Stimulated activated naive CD8-positive, alpha-beta T cell treated with anti-CD3 and anti-CD28 coated beads, Interleukin-15, Interleukin-2, amounts not matched to agents 100 ng/mL and 50 ng/mL, for 24 hours (primary cell): ENCODE measurements at regions not wholly inside any gene's neighbourhood (a gene's known extent, or its start where the extent isn't known, plus 50 kb on each side); places are given as distances from the start of the nearest gene placed in this dataset.

ENCODE experiments used
- H3K27ac Mint-ChIP-seq: one replicate; pipeline ENCODE4 v1.8.0; 2021; ENCODE audit warnings: mild to moderate bottlenecking, mixed read lengths
- H3K27me3 Mint-ChIP-seq: one replicate; pipeline ENCODE4 v1.8.0; 2021; ENCODE audit warnings: mixed read lengths
- H3K36me3 Mint-ChIP-seq: one replicate; pipeline ENCODE4 v1.8.0; 2021; ENCODE audit warnings: low read depth, mixed read lengths
- H3K4me1 Mint-ChIP-seq: one replicate; pipeline ENCODE4 v1.8.0; 2021; ENCODE audit warnings: low read depth, mixed read lengths
- H3K4me3 Mint-ChIP-seq: one replicate; pipeline ENCODE4 v1.8.0; 2021; ENCODE audit warnings: mild to moderate bottlenecking, mixed read lengths
- H3K9me3 Mint-ChIP-seq: one replicate; pipeline ENCODE4 v1.8.0; 2021; ENCODE audit warnings: mixed read lengths

DNA sequence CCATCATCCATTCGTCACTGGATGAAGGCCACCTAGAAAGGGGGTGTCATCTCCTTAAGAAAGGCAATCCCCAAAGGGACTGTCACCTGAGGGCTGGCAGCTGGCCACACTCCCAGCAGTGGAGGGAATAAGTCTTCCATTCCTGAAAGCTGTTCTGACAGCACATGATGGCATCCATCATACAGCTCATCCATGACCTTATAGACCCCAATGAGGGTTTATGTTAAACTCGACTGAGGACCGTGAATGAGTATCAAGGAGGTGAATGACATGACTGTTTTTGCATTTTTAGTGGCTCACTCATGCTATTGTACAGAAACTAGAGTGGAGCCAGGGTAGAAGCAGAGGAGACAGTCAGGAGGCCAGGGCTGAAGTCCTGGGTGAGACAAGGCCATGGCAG is 203.1 kb upstream of the CNR1 start:
- Mint-ChIP-seq H3K27me3 (peaks cover 20% of the 10 kb centered on the region), H3K4me3 (no peak overlapping the region), H3K4me1 (no peaks in the 10 kb centered on the region), H3K27ac (no peak overlapping the region), H3K9me3 (no peaks in the 10 kb centered on the region), H3K36me3 (no peaks in the 10 kb centered on the region)

DNA sequence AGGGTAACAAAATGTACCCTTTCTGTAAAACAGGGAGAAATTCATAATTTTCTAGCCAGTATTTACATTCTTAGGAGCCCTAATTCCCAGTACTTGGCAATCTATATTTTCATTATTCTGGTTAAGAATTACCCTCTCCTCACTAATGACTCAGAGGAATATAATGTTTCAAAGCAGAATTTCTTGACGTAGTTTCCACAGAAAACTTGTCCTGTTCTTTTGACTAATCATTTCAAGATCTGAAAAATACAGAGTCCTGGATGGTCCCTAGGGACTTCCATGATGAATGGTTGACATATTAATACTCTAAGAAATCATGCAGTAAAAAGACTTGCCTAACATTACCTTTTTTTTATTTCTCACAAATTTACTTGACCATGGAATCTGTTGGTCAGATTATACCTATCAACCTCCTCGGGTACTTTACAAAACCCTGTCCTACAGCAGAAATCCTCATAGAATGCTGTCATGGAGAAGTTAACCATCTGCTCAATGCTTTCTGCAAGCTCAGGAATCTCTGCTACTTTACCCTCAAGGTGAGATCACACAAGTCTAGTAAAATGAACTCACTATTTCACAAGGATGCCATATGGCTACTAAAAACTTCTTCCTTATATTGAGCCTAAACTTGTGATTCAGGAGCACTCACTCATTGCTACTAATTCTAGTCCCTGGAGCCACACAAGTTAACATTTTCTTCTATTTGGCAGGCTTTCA is 202.1 kb upstream of the CNR1 start:
- Mint-ChIP-seq H3K9me3 (no peaks in the 10 kb centered on the region), H3K27me3 (peaks cover 17% of the 10 kb centered on the region), H3K36me3 (no peaks in the 10 kb centered on the region), H3K4me3 (no peak overlapping the region), H3K27ac (no peak overlapping the region), H3K4me1 (no peaks in the 10 kb centered on the region)

DNA sequence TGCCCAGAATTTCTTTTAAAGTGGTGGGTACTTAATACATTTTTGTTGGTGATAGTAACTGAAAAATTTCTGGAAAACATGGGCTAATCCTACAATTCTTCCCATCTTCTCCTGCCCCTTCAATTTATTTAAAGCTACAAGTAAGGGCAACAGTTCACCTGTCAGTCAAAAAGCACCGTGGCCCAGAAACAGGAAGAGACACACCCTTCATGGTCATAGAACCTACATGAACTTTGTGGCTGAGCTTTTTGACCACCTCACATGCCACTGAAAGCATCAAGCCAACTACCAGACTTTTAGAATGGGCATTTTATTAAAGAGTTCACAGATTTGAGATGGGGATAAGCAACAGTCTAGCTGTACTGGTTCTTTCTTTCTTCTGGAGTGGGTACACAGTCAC is 201.1 kb upstream of the CNR1 start:
- Mint-ChIP-seq H3K36me3 (no peaks in the 10 kb centered on the region), H3K27ac (no peak overlapping the region), H3K4me1 (no peaks in the 10 kb centered on the region), H3K4me3 (no peak overlapping the region), H3K27me3 (peaks cover 17% of the 10 kb centered on the region), H3K9me3 (no peaks in the 10 kb centered on the region)

DNA sequence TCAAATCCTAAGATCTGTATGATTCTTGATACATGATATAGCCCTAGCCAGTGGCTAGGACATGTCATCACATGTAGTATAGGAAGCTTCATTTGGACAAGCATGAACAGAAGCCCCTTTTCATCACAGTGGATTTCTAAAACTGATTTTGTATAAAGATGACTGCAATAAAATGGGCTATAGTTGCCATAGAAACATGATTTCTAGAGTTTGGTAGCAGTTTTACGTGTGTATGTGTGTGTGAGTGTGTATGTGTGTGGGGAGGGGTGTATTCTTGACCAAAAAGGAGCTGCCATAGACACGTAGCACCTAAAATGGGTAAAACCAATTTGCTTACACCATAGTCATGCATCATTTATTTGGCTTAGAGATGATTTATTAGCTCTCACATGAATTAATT is 200.5 kb upstream of the CNR1 start:
- Mint-ChIP-seq H3K4me1 (no peaks in the 10 kb centered on the region), H3K27ac (no peak overlapping the region), H3K4me3 (no peak overlapping the region), H3K27me3 (peaks cover 17% of the 10 kb centered on the region), H3K9me3 (no peaks in the 10 kb centered on the region), H3K36me3 (no peaks in the 10 kb centered on the region)

DNA sequence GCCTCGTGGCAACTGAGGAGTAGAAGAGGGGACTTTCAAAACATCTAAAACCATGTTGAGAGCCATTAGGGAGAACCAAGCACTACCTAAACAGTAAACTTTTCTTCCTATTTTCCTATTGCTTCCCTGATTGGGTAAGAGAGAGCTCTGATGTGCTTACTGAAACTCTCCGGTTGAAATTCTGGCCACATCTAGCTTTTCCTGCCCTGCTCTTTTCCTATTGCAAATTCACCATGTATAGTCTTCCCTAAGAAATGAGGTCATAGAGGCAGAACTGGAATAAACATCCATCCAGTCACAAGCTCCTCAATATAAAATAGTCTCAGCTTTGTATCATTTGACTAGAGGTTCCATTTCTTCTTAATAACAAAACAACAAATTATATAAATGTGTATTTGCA is 199.5 kb upstream of the CNR1 start:
- Mint-ChIP-seq H3K27me3 (peaks cover 17% of the 10 kb centered on the region), H3K9me3 (no peaks in the 10 kb centered on the region), H3K27ac (no peak overlapping the region), H3K4me3 (no peak overlapping the region), H3K36me3 (no peaks in the 10 kb centered on the region), H3K4me1 (no peaks in the 10 kb centered on the region)

DNA sequence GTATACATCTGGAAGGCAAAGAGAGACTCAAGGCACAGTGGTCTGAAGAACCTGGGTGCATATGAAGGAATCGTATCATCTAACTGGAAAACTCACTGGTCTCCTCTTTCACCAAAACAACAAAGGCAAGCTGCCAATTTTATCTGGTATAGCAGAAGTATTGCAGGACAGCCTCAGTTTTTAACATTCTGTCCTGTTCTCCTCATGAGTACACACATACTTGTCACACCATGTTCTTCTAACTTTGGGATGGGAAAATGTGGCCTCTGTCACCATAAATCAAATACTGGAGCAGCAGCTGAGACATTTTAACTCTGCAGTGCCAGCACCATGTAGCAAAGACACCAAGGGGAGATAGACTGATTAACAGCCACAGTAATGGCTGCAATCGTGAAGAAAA is 199.1 kb upstream of the CNR1 start:
- Mint-ChIP-seq H3K9me3 (no peaks in the 10 kb centered on the region), H3K4me1 (no peaks in the 10 kb centered on the region), H3K27me3 (peaks cover 17% of the 10 kb centered on the region), H3K4me3 (no peak overlapping the region), H3K27ac (no peak overlapping the region), H3K36me3 (no peaks in the 10 kb centered on the region)

DNA sequence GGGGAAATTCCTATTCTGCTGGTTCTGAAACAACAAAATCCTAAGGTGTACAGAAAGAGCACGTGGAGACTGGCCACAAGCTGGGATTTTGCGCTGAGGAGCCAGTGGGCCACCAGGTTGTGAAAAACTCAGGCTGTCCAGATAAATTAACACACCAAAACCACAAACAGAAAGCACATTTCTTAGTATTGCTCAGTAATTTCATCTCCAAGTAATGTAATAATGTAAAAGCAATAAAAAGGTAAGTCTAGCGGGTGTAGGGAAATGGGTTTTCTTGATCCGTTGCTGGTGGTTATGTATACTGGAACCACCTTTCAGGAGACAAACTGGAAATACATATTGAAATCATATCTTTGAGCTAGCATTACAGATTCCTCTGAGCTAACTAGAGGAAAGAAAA is 195.6 kb upstream of the CNR1 start:
- Mint-ChIP-seq H3K4me3 (no peak overlapping the region), H3K27me3 (no peaks in the 10 kb centered on the region), H3K9me3 (peaks cover 4% of the 10 kb centered on the region), H3K36me3 (no peaks in the 10 kb centered on the region), H3K4me1 (no peaks in the 10 kb centered on the region), H3K27ac (no peak overlapping the region)

DNA sequence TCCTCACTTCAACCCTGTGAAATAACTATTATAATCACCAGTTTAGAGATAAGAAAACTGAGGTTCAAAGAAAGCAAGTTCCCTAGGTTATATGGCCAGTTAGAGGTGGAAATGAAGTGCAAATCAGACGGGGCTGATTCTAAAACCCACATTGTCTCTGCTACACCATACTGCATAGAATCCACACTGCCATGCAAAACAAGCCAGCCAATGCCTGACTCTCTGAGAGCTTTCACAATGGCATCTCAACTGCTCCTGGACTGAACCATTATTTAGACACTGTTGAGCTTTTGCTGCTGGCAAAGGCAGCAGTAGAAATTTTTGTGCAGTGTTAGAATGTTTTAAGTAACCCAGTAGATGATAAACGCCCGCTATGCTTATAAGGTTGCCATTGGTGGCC is 195.2 kb upstream of the CNR1 start:
- H3K27me3 Mint-ChIP-seq = no peaks in the 10 kb centered on the region

DNA sequence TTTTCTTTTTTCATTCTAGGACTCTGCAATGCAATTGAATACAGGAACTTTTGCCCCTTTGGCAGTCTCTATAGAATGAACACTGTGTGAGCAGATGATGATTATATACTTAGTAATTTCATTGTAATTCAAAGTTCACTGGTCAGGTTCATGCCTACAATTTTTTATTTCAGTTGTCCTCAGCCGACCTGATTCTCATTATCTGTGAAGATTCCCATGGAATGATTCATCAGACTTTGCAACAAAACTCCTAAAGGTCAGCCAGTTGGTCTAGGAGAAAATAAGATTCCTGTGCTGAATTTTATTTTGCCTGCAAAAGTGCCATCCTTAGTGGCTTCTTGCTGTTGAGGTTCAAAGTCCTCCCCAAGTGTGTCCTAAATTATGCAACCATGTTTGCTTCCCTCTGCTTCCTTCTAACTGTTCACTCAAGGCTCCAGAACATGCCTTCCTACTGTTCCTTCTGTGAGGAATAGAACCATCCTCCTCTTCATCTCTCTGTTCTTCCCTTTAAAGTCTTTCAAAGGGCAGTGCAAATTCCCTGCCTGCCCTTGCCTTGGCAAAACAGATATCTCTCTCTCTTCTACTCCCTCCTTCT is 194.2 kb upstream of the CNR1 start:
- H3K27me3 Mint-ChIP-seq = no peaks in the 10 kb centered on the region
- H3K27ac Mint-ChIP-seq = no peak overlapping the region
- no peaks in the 10 kb centered on the region for H3K4me1 Mint-ChIP-seq
- no peak overlapping the region for H3K4me3 Mint-ChIP-seq
- no peaks in the 10 kb centered on the region for H3K36me3 Mint-ChIP-seq
- H3K9me3 Mint-ChIP-seq = peaks cover 4% of the 10 kb centered on the region

More for the DNA sequence above, 195.2 kb upstream of the CNR1 start:
- H3K4me1 Mint-ChIP-seq = no peaks in the 10 kb centered on the region
- H3K9me3 Mint-ChIP-seq = peaks cover 4% of the 10 kb centered on the region
- H3K4me3 Mint-ChIP-seq = no peak overlapping the region
- no peaks in the 10 kb centered on the region for H3K36me3 Mint-ChIP-seq
- no peak overlapping the region for H3K27ac Mint-ChIP-seq

DNA sequence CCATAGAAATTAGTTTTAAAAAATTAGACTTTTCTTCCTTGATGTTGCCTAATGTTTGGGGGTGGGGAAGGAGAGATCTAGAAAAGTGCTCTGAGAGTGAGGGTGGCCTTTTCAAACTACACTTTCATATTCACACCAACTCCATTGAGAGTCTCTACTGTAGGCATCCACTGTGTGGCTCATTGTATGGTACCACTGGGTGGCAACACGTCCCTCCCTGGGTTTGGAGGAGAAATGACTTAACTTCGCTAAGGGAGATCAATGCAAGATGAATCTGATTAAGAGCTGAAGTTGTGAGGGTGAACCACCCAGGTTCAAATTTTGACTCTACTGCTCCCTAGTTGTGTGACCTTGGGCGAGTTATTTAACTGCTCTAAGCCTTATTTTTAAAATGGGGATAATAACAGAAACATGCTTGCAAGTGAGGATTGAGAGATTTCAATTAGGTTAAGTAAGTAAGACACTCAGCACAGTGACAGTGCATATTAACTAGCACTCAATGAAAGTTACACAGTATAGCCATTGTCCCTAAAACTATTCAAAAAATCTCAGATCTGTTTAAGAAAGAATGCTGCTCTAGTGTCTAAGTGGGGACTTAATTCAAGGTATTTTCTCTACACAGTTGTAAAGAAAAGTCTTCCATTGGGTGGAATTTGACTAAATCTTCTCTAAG is 193.5 kb upstream of the CNR1 start:
- Mint-ChIP-seq H3K36me3 (no peaks in the 10 kb centered on the region), H3K4me1 (no peaks in the 10 kb centered on the region), H3K27ac (no peak overlapping the region), H3K27me3 (no peaks in the 10 kb centered on the region), H3K4me3 (no peak overlapping the region), H3K9me3 (peaks cover 4% of the 10 kb centered on the region)

DNA sequence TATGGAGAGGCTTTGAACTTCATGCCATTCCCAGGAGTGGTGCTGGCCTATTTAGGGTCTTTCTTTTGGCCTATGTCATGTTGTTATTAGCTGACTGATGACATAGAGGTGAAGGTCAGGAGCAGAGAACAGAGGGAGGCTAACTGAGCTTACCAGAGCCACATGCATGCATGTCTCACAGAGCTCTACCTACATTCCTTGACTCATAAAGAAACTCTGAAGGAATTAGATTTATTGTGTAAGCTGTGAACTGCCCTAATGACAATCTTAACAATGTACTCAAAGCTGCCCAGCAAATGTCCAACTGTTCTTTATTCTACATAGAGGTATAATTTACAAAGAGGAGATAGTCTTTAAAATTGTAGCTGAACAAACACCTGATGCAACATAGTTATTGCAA is 192.7 kb upstream of the CNR1 start:
- H3K36me3 Mint-ChIP-seq = no peaks in the 10 kb centered on the region
- no peak overlapping the region for H3K27ac Mint-ChIP-seq
- no peak overlapping the region for H3K4me3 Mint-ChIP-seq
- H3K9me3 Mint-ChIP-seq = peaks cover 4% of the 10 kb centered on the region
- no peaks in the 10 kb centered on the region for H3K4me1 Mint-ChIP-seq
- H3K27me3 Mint-ChIP-seq = no peaks in the 10 kb centered on the region

DNA sequence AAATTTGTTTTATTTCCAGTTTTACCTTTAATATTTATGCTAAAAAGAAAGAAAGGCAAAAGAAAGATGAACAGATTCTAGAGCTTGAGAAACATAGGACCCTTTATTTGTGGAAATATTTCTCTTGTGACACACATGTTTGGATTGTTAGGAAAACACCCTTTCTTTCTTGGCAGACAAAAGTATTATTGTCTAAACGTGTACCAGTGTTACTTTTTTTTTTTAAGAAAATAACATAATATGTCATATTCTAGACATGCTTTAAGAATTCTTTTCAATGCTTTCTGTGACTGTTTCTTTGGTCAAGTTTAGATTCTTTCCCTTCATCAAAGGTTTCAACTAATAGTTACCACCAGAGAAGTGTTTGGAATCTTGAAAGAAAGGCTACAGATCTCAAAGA is 183.4 kb upstream of the CNR1 start:
- Mint-ChIP-seq H3K36me3 (no peaks in the 10 kb centered on the region), H3K9me3 (peaks cover 4% of the 10 kb centered on the region), H3K27ac (no peak overlapping the region)

DNA sequence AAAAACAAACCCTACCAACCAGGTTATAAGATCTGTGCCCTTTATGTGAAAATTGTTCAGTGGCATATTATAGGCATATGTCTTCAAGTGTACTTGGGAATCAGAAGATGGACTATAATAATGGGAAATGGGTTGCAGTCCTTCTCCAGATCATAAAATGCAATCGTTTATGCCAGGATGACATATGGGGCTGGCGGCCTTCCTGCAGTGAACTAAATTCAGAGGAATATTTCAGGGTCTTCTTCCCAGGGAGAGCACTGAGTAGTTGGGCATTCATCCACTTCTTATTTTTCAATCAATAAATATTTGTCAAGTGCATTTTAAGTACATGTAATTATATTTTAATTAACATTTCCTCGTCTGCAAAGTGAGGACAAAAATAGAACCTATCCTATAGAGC is 176.2 kb upstream of the CNR1 start:
- Mint-ChIP-seq H3K4me3 (no peak overlapping the region), H3K9me3 (no peaks in the 10 kb centered on the region), H3K27ac (no peak overlapping the region), H3K4me1 (no peaks in the 10 kb centered on the region), H3K27me3 (peaks cover 5% of the 10 kb centered on the region), H3K36me3 (no peaks in the 10 kb centered on the region)

More for the DNA sequence above, 183.4 kb upstream of the CNR1 start:
- no peaks in the 10 kb centered on the region for H3K4me1 Mint-ChIP-seq
- H3K27me3 Mint-ChIP-seq = peaks cover 8% of the 10 kb centered on the region
- H3K4me3 Mint-ChIP-seq = no peak overlapping the region

DNA sequence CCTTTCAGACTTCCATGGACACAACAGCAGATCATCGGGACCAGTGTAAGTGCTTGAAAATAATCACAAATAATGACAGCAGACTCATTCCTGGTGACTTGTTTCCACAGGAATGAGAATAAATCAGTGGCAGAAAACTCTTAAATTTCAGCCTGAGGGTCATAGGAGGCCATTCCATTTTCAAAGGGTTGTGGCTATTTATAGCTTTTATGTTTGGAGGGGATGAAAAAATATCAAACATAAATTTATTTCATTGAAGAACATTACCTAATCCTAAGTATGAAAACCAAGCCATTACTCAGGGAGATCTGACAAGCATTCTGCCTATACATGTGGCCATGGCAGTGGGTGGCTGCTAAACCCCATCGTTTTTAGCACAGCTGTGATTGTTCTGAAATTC is 173.6 kb upstream of the CNR1 start:
- no peaks in the 10 kb centered on the region for H3K36me3 Mint-ChIP-seq
- H3K4me3 Mint-ChIP-seq = no peak overlapping the region
- no peaks in the 10 kb centered on the region for H3K9me3 Mint-ChIP-seq
- H3K27me3 Mint-ChIP-seq = no peaks in the 10 kb centered on the region
- no peak overlapping the region for H3K27ac Mint-ChIP-seq
- H3K4me1 Mint-ChIP-seq = no peaks in the 10 kb centered on the region

DNA sequence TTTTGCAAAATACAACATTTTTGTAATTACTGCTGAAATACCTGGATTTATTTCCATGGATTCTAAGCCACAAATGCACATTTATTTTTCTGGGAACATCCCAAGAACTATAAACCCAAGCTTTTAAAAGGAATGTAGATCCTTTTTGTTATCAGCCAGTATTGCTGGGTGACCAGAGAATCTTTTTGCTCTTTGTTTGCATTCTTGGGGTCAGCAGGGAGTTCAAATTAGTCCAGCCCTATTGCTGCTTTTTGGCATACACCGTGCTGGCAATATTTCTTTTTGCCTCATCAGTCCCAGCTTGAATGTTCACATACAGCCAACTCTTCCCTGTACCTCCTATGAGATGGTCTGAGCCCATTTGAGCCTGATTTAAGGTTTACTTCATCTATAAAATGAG is 155.2 kb upstream of the CNR1 start:
- Mint-ChIP-seq H3K27ac (no peak overlapping the region), H3K4me1 (no peaks in the 10 kb centered on the region), H3K27me3 (peaks cover 8% of the 10 kb centered on the region), H3K36me3 (no peaks in the 10 kb centered on the region), H3K4me3 (no peak overlapping the region), H3K9me3 (no peaks in the 10 kb centered on the region)

DNA sequence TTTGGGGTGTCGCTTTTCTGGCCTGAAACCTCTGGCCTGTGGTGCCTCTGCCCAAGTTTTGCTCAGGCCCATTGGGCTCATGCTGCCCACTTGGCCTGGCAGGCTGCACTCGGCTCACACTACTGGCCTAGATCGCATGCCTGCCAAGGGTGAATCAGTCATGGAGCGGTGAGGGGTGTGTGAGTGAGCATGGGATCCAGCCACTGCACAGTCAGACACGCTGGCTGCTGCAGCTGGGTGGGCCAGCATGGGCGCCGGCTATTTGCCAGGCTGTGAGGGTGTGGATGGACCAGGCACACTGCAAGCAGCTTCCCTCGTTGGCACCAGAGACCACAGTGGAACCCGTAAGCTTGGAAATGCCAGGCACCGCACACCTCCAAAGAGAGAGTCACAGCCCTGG is 145.4 kb upstream of the CNR1 start:
- H3K27me3 Mint-ChIP-seq = peaks cover 5% of the 10 kb centered on the region
- H3K9me3 Mint-ChIP-seq = no peaks in the 10 kb centered on the region
- no peaks in the 10 kb centered on the region for H3K4me1 Mint-ChIP-seq
- H3K27ac Mint-ChIP-seq = no peak overlapping the region
- H3K4me3 Mint-ChIP-seq = no peak overlapping the region
- H3K36me3 Mint-ChIP-seq = no peaks in the 10 kb centered on the region
